RWPE2 (cell line): ENCODE measurements at regions not wholly inside any gene's neighbourhood (a gene's known extent, or its start where the extent isn't known, plus 50 kb on each side); places are given as distances from the start of the nearest gene placed in this dataset.
"Not testable (repeated sequence)": the region's sequence is repeated elsewhere in the genome, so short reads cannot be mapped to it uniquely, and the experiment has no call there.

ENCODE experiments used
- ATAC-seq: fragments of 200-7000 bp; cut with Tn5 transposase; 3 replicates; pipeline ENCODE4 v1.9.1; 2021; ENCODE audit warnings: low read depth
- DNase-seq: peaks from one replicate; pipeline ENCODE4 v3.0.0-alpha.2; 2020; ENCODE audit warnings: low spot score
- H3K27ac ChIP-seq: fragments of 450-650 bp; 2 replicates; pipeline ENCODE4 v1.5.1; 2017; ENCODE audit warnings: mild to moderate bottlenecking; ENCODE audit not compliant: poor library complexity, severe bottlenecking
- H3K27me3 ChIP-seq: fragments of 250-450 bp; sonication (Bioruptor Pico); 2 replicates; pipeline ENCODE4 v1.5.1; 2021; ENCODE audit warnings: mild to moderate bottlenecking, moderate library complexity; ENCODE audit not compliant: insufficient read depth, poor library complexity, severe bottlenecking
- H3K36me3 ChIP-seq: fragments of 250-450 bp; sonication (Bioruptor Pico); 2 replicates; pipeline ENCODE4 v1.5.1; 2020; ENCODE audit warnings: low read depth, mild to moderate bottlenecking, moderate library complexity
- H3K4me1 ChIP-seq: fragments of 250-450 bp; sonication (Bioruptor Pico); 2 replicates; pipeline ENCODE4 v1.5.1; 2021; ENCODE audit warnings: mild to moderate bottlenecking, moderate library complexity; ENCODE audit not compliant: insufficient read depth, poor library complexity, severe bottlenecking
- H3K4me3 ChIP-seq: fragments of 250-450 bp; sonication (Bioruptor Pico); 2 replicates; pipeline ENCODE4 v1.5.1; 2021; ENCODE audit warnings: mild to moderate bottlenecking, moderate library complexity; ENCODE audit not compliant: severe bottlenecking
- H3K9me3 ChIP-seq: fragments of 250-450 bp; sonication (Bioruptor Pico); 2 replicates; pipeline ENCODE4 v1.5.1; 2021; ENCODE audit warnings: mild to moderate bottlenecking, moderate library complexity; ENCODE audit not compliant: severe bottlenecking
- CTCF ChIP-seq: fragments of 450-650 bp; IDR thresholded peaks from one replicate; pipeline ENCODE4 v1.5.1; 2017; ENCODE audit warnings: mild to moderate bottlenecking, moderate library complexity; ENCODE audit not compliant: poor library complexity, severe bottlenecking

GRCh38 chr4:79247695-79248394 lies 78.0 kb downstream of the NAA11 start:
- H3K27ac ChIP-seq = no peak overlapping the region
- H3K9me3 ChIP-seq = no peaks in the 10 kb centered on the region
- H3K4me1 ChIP-seq = no peaks in the 10 kb centered on the region
- ATAC-seq (no peak), DNase-seq (no peak)
- no peaks in the 10 kb centered on the region for H3K27me3 ChIP-seq
- TF ChIP-seq CTCF = no peak
- no peak overlapping the region for H3K4me3 ChIP-seq
- no peaks in the 10 kb centered on the region for H3K36me3 ChIP-seq

- not testable (repeated sequence) for H3K4me1 ChIP-seq, ATAC-seq, H3K27me3 ChIP-seq, H3K9me3 ChIP-seq, DNase-seq, H3K36me3 ChIP-seq, H3K27ac ChIP-seq, H3K4me3 ChIP-seq
Measured at GRCh38 chr4:79245200-79245940, 80.5 kb downstream of the NAA11 start.

- Histone ChIP-seq H3K27me3 (peaks cover 10% of the 10 kb centered on the region), H3K27ac (no peak overlapping the region), H3K9me3 (no peaks in the 10 kb centered on the region), H3K4me1 (no peaks in the 10 kb centered on the region), H3K36me3 (no peaks in the 10 kb centered on the region), H3K4me3 (no peak overlapping the region)
- ATAC-seq (no peak), DNase-seq (no peak)
- no peak for TF ChIP-seq CTCF
Measured at GRCh38 chr4:79241846-79242245, 84.0 kb downstream of the NAA11 start.

- no peaks in the 10 kb centered on the region for H3K4me1 ChIP-seq
- no peak for DNase-seq
Measured at GRCh38 chr4:79237851-79238250, 88.0 kb downstream of the NAA11 start.

GRCh38 chr4:79236785-79237184 lies 89.1 kb downstream of the NAA11 start:
- H3K27ac ChIP-seq = no peak overlapping the region
- DNase-seq = no peak
- TF ChIP-seq CTCF = no peak
- H3K9me3 ChIP-seq = no peaks in the 10 kb centered on the region
- peaks cover 10% of the 10 kb centered on the region for H3K27me3 ChIP-seq
- H3K4me1 ChIP-seq = no peaks in the 10 kb centered on the region
- ATAC-seq = no peak
- no peaks in the 10 kb centered on the region for H3K36me3 ChIP-seq
- H3K4me3 ChIP-seq = no peak overlapping the region

More at GRCh38 chr4:79237851-79238250, 88.0 kb downstream of the NAA11 start:
- Histone ChIP-seq H3K9me3 (no peaks in the 10 kb centered on the region), H3K36me3 (no peaks in the 10 kb centered on the region), H3K27ac (no peak overlapping the region), H3K27me3 (peaks cover 10% of the 10 kb centered on the region), H3K4me3 (no peak overlapping the region)
- ATAC-seq = no peak
- TF ChIP-seq CTCF = no peak
